RKO (cell line): ENCODE measurements at regions not wholly inside any gene's neighbourhood (a gene's known extent, or its start where the extent isn't known, plus 50 kb on each side); places are given as distances from the start of the nearest gene placed in this dataset.
"Not testable (repeated sequence)": the region's sequence is repeated elsewhere in the genome, so short reads cannot be mapped to it uniquely, and the experiment has no call there.

Experiments used
- DNase-seq: peaks from one replicate; pipeline ENCODE4 v3.0.0-alpha.2; 2016; ENCODE audit warnings: low spot score

GRCh38 chr11:3514635-3515424, 127.0 kb downstream of the ART5 start:
- DNase-seq, result not testable (repeated sequence)

- not testable (repeated sequence) for DNase-seq
These were observed 128.5 kb downstream of the ART5 start for GRCh38 chr11:3513311-3513710.

GRCh38 chr11:3512751-3513150, 129.0 kb downstream of the ART5 start:
- DNase-seq, result not testable (repeated sequence)

GRCh38 chr11:3512133-3512703, 129.6 kb downstream of the ART5 start:
- DNase-seq, result not testable (repeated sequence)

GRCh38 chr11:3511416-3512132, 130.2 kb downstream of the ART5 start:
- DNase-seq, result not testable (repeated sequence)

- not testable (repeated sequence) for DNase-seq
These were observed 130.6 kb upstream of the ZNF195 start for GRCh38 chr11:3509563-3509962.

- DNase-seq, result not testable (repeated sequence)
These were observed 120.3 kb upstream of the ZNF195 start for GRCh38 chr11:3499198-3499597.

GRCh38 chr11:3498356-3498755, 119.4 kb upstream of the ZNF195 start:
- not testable (repeated sequence) for DNase-seq

- not testable (repeated sequence) for DNase-seq
These were observed 114.2 kb upstream of the ZNF195 start for GRCh38 chr11:3493152-3493551.

GRCh38 chr11:3488003-3488402, 109.1 kb upstream of the ZNF195 start:
- not testable (repeated sequence) for DNase-seq

GRCh38 chr11:3485737-3486136, 106.8 kb upstream of the ZNF195 start:
- DNase-seq, result not testable (repeated sequence)

GRCh38 chr11:3476937-3477885, 98.3 kb upstream of the ZNF195 start:
- DNase-seq, result not testable (repeated sequence)

GRCh38 chr11:3476084-3476936, 97.4 kb upstream of the ZNF195 start:
- not testable (repeated sequence) for DNase-seq

- not testable (repeated sequence) for DNase-seq
These were observed 90.0 kb upstream of the ZNF195 start for GRCh38 chr11:3468963-3469362.

GRCh38 chr11:3467599-3467998, 88.7 kb upstream of the ZNF195 start:
- not testable (repeated sequence) for DNase-seq

GRCh38 chr11:3455666-3456065, 76.7 kb upstream of the ZNF195 start:
- not testable (repeated sequence) for DNase-seq

- peak; percentile 53 for DNase-seq
These were observed 75.9 kb upstream of the ZNF195 start for GRCh38 chr11:3454844-3455243.

GRCh38 chr11:3453596-3454256, 74.8 kb upstream of the ZNF195 start:
- DNase-seq, result not testable (repeated sequence)

- DNase-seq, result not testable (repeated sequence)
These were observed 71.9 kb upstream of the ZNF195 start for GRCh38 chr11:3450822-3451221.

- not testable (repeated sequence) for DNase-seq
These were observed 66.6 kb upstream of the ZNF195 start for GRCh38 chr11:3445535-3445934.
